Neural cell (in vitro differentiated cells): ENCODE measurements at regions not wholly inside any gene's neighbourhood (a gene's known extent, or its start where the extent isn't known, plus 50 kb on each side); places are given as distances from the start of the nearest gene placed in this dataset.

Source experiments
- H2AFZ ChIP-seq: fragments of 200-600, 300-800 bp; sonication (generic), shearing (Covaris generic); 2 replicates; pipeline ENCODE4 v1.6.0; 2014; ENCODE audit warnings: low read depth, mild to moderate bottlenecking, antibody characterized with exemption, low read length, moderate library complexity
- H3F3A ChIP-seq: fragments of 200-600 bp; shearing (Covaris generic); 2 replicates; pipeline ENCODE4 v1.6.1; 2016; ENCODE audit warnings: mild to moderate bottlenecking, moderate library complexity, mixed read lengths, antibody characterized with exemption, low read length; ENCODE audit not compliant: insufficient read depth, poor library complexity, severe bottlenecking
- H3K27ac ChIP-seq: fragments of 200-600, 300-800 bp; sonication (generic), shearing (Covaris generic); 2 replicates; pipeline ENCODE4 v1.5.1; 2014; ENCODE audit warnings: mild to moderate bottlenecking, low read length, moderate library complexity
- H3K27me3 ChIP-seq: fragments of 300-800, 200-600 bp; sonication (generic), shearing (Covaris generic); 2 replicates; pipeline ENCODE4 v1.6.0; 2014; ENCODE audit warnings: mild to moderate bottlenecking, low read depth, low read length, moderate library complexity; ENCODE audit not compliant: insufficient read depth
- H3K36me3 ChIP-seq: fragments of 300-800, 200-600 bp; sonication (generic), shearing (Covaris generic); 2 replicates; pipeline ENCODE4 v1.5.1; 2014; ENCODE audit warnings: mild to moderate bottlenecking, antibody characterized with exemption, low read length, moderate library complexity; ENCODE audit not compliant: insufficient read depth
- H3K4me2 ChIP-seq: fragments of 300-800, 200-600 bp; sonication (generic), shearing (Covaris generic); 2 replicates; pipeline ENCODE4 v1.6.0; 2014; ENCODE audit warnings: mild to moderate bottlenecking, low read length
- H3K4me3 ChIP-seq: fragments of 300-800, 200-600 bp; sonication (generic), shearing (Covaris generic); 2 replicates; pipeline ENCODE4 v1.5.1; 2014; ENCODE audit warnings: mild to moderate bottlenecking, low read length, moderate library complexity
- H3K79me2 ChIP-seq: fragments of 200-600 bp; shearing (Covaris generic); replicated peaks from 2 replicates; pipeline ENCODE4 v1.6.0; 2014; ENCODE audit warnings: mild to moderate bottlenecking, low read length, moderate library complexity; ENCODE audit not compliant: insufficient read depth
- H3K9ac ChIP-seq: fragments of 300-800, 200-600 bp; sonication (generic), shearing (Covaris generic); 2 replicates; pipeline ENCODE4 v1.6.1; 2016; ENCODE audit warnings: mild to moderate bottlenecking, low read length, mixed read lengths
- H3K9me2 ChIP-seq: fragments of 200-600 bp; shearing (Covaris generic); 2 replicates; pipeline ENCODE4 v1.6.1; 2016; ENCODE audit warnings: mild to moderate bottlenecking, low read length, mixed read lengths; ENCODE audit not compliant: insufficient read depth
- H3K9me3 ChIP-seq: fragments of 200-600, 300-800 bp; sonication (generic), shearing (Covaris generic); 2 replicates; pipeline ENCODE4 v1.6.1; 2016; ENCODE audit warnings: mild to moderate bottlenecking, mixed run types, low read length, moderate library complexity, mixed read lengths
- H4K20me1 ChIP-seq: fragments of 200-600 bp; shearing (Covaris generic); 2 replicates; pipeline ENCODE4 v1.6.1; 2016; ENCODE audit warnings: mild to moderate bottlenecking, mixed run types; ENCODE audit not compliant: insufficient read depth
- EP300 ChIP-seq: fragments of 450-650 bp; conservative IDR thresholded peaks from 2 replicates; pipeline ENCODE4 v1.6.1; 2014; ENCODE audit warnings: antibody characterized with exemption, mild to moderate bottlenecking, moderate library complexity; ENCODE audit not compliant: poor library complexity, severe bottlenecking
- EZH2 ChIP-seq: fragments of 200-600, 300-800 bp; shearing (Covaris generic), sonication (generic); IDR thresholded peaks from 2 replicates; pipeline ENCODE4 v1.6.1; 2014; ENCODE audit warnings: antibody characterized with exemption, low read length, borderline replicate concordance, mild to moderate bottlenecking; ENCODE audit not compliant: insufficient read depth, poor library complexity, severe bottlenecking
- MXI1 ChIP-seq: fragments of 450-650 bp; conservative IDR thresholded peaks from 2 replicates; pipeline ENCODE4 v1.6.1; 2014; ENCODE audit warnings: antibody characterized with exemption, mild to moderate bottlenecking; ENCODE audit not compliant: poor library complexity, severe bottlenecking
- POLR2AphosphoS5 ChIP-seq: IDR thresholded peaks from 2 replicates; pipeline ENCODE4 v1.6.1; 2012
- RAD21 ChIP-seq: fragments of 450-650 bp; conservative IDR thresholded peaks from 2 replicates; pipeline ENCODE4 v1.6.1; 2014; ENCODE audit warnings: antibody characterized with exemption, mild to moderate bottlenecking, moderate library complexity
- REST ChIP-seq: IDR thresholded peaks from 2 replicates; pipeline ENCODE4 v1.6.1; 2012; ENCODE audit warnings: borderline replicate concordance
- SMC3 ChIP-seq: fragments of 450-650 bp; conservative IDR thresholded peaks from 2 replicates; pipeline ENCODE4 v1.6.1; 2014; ENCODE audit warnings: antibody characterized with exemption, mild to moderate bottlenecking, moderate library complexity; ENCODE audit not compliant: poor library complexity
- TAF1 ChIP-seq: IDR thresholded peaks from 2 replicates; pipeline ENCODE4 v1.6.1; 2012; ENCODE audit warnings: low read depth
- TF ChIP-seq, protein P1 (sequence below): fragments of 450-650 bp; IDR thresholded peaks from 2 replicates; pipeline ENCODE4 v1.5.1; 2014; ENCODE audit warnings: antibody characterized with exemption, mild to moderate bottlenecking, moderate library complexity; ENCODE audit not compliant: poor library complexity, severe bottlenecking

DNA sequence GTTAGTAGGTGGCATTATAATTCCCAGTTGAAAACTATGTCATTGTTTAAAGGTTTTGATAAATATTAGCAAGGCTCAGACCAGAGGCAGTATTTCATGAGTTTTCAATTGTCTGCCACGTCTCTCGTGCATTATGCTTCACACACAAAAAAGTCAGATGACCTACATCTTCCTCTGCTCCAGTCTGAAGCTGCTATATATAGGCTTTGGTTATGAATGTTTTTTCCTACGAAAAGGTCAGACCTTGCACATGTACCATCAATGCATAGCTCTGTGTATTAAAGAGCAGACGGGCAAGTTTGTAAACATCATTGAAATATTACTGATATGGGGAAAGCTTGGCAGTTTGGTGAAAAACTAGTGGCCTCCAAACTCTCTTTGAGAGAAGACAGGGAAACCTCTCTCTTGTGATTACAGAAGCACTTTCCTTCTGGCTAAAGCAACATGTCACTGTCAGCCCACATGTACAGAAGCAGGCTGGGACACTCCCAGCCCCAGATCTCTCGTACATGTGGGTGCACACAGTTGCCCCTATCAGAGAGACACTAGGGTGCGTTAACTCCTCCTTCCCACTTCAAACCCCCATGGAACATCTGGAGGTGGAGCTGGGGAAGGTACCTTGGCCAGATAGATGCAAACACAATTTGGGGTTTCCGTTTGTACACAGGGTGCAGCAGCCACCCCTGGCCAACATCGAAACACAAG is 184.0 kb upstream of the BCL6 start:
- TF ChIP-seq EP300 (no peak), POLR2AphosphoS5 (no peak), MXI1 (no peak), SMC3 (no peak), RAD21 (no peak), EZH2 (no peak), TAF1 (no peak), REST (no peak)
- TF ChIP-seq, protein P1, sequence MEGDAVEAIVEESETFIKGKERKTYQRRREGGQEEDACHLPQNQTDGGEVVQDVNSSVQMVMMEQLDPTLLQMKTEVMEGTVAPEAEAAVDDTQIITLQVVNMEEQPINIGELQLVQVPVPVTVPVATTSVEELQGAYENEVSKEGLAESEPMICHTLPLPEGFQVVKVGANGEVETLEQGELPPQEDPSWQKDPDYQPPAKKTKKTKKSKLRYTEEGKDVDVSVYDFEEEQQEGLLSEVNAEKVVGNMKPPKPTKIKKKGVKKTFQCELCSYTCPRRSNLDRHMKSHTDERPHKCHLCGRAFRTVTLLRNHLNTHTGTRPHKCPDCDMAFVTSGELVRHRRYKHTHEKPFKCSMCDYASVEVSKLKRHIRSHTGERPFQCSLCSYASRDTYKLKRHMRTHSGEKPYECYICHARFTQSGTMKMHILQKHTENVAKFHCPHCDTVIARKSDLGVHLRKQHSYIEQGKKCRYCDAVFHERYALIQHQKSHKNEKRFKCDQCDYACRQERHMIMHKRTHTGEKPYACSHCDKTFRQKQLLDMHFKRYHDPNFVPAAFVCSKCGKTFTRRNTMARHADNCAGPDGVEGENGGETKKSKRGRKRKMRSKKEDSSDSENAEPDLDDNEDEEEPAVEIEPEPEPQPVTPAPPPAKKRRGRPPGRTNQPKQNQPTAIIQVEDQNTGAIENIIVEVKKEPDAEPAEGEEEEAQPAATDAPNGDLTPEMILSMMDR = no peak
- H3K27ac ChIP-seq = no peak overlapping the region
- no peaks in the 10 kb centered on the region for H3K9me3 ChIP-seq
- H3K4me2 ChIP-seq = no peak overlapping the region
- H3K36me3 ChIP-seq = no peaks in the 10 kb centered on the region
- H3K27me3 ChIP-seq = no peaks in the 10 kb centered on the region
- no peaks in the 10 kb centered on the region for H3K79me2 ChIP-seq
- no peaks in the 10 kb centered on the region for H3K9me2 ChIP-seq
- no peak overlapping the region for H3K9ac ChIP-seq
- H3F3A ChIP-seq = no peaks in the 10 kb centered on the region
- H2AFZ ChIP-seq = no peak overlapping the region
- no peak overlapping the region for H3K4me3 ChIP-seq
- H4K20me1 ChIP-seq = no peaks in the 10 kb centered on the region

DNA sequence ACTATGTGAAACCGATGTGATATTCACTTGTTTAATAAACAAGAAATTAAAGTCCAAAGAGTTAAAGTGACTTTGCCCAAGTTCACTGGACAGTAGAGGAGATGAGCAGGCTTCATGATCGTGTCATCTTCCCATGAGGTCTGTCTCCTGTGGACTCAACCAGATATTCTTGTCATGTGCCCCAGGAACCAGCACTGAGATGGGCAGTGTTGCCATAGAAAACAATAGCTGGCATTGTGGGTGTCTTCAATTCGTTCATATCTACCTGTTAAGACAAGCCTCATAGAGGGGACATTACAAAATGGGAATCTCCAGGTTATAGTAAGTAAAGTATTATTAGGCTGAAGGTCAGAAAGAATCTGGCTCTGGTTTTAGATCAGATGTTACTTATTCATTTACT is 184.8 kb upstream of the BCL6 start:
- Histone ChIP-seq H3K79me2 (no peaks in the 10 kb centered on the region), H2AFZ (no peak overlapping the region), H3K27me3 (no peaks in the 10 kb centered on the region), H3F3A (no peaks in the 10 kb centered on the region), H3K4me2 (no peak overlapping the region), H3K9me3 (no peaks in the 10 kb centered on the region), H3K4me3 (no peak overlapping the region), H3K9me2 (no peaks in the 10 kb centered on the region), H4K20me1 (no peaks in the 10 kb centered on the region), H3K27ac (no peak overlapping the region), H3K36me3 (no peaks in the 10 kb centered on the region), H3K9ac (no peak overlapping the region)
- TF ChIP-seq SMC3 (no peak), REST (no peak), TAF1 (no peak), EZH2 (no peak), RAD21 (no peak), MXI1 (no peak), EP300 (no peak), POLR2AphosphoS5 (no peak)
- TF ChIP-seq, protein P1 = no peak
